Neural progenitor cell (in vitro differentiated cells): ENCODE measurements at regions not wholly inside any gene's neighbourhood (a gene's known extent, or its start where the extent isn't known, plus 50 kb on each side); places are given as distances from the start of the nearest gene placed in this dataset.

Experiments
- EZH2 ChIP-seq: fragments of 200-600 bp; sonication (generic); IDR thresholded peaks from 2 replicates; pipeline ENCODE4 v1.6.1; 2017; ENCODE audit warnings: antibody characterized with exemption, mild to moderate bottlenecking, moderate library complexity
- EZH2phosphoT487 ChIP-seq: fragments of 200-600 bp; sonication (generic); IDR thresholded peaks from 2 replicates; pipeline ENCODE4 v1.6.1; 2017; ENCODE audit warnings: antibody characterized with exemption
- TF ChIP-seq, protein P1 (sequence below): fragments of 200-600 bp; sonication (generic); IDR thresholded peaks from 2 replicates; pipeline ENCODE4 v1.5.1; 2017; ENCODE audit warnings: antibody characterized with exemption, mild to moderate bottlenecking

DNA sequence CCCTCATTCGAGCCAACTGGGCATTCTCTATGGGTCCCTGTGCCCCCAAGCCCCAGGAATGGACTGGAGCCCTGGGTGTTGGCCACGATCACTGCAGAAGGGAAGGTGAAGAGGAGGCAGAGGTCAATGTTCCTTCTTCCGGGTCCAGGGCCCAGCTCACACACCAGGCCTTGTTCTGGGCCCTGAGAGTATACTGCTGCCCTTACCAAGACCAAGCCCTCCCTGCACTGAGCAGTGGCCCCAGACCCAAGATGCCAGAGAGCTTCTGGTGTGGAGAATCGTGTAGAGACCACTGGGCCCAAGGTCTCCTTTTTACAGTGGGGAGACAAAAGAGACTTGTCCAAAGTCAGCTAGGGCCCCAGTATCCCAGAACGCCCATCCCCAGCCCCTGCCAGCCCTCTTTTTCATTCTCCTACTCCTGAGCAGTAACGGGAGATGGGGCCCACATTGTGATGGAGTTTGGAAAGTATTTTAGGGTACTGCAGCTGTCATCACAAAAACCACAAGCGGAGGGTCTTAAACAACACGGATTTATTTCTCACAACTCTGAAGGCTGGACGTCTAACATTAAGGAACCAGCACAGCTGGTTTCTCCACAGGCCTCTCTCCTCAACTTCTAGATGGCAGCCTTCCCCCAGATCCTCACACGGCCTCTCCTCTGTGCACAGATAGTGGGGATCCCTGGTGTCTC lies 79.4 kb downstream of the PDGFA start:
- TF ChIP-seq, protein P1, sequence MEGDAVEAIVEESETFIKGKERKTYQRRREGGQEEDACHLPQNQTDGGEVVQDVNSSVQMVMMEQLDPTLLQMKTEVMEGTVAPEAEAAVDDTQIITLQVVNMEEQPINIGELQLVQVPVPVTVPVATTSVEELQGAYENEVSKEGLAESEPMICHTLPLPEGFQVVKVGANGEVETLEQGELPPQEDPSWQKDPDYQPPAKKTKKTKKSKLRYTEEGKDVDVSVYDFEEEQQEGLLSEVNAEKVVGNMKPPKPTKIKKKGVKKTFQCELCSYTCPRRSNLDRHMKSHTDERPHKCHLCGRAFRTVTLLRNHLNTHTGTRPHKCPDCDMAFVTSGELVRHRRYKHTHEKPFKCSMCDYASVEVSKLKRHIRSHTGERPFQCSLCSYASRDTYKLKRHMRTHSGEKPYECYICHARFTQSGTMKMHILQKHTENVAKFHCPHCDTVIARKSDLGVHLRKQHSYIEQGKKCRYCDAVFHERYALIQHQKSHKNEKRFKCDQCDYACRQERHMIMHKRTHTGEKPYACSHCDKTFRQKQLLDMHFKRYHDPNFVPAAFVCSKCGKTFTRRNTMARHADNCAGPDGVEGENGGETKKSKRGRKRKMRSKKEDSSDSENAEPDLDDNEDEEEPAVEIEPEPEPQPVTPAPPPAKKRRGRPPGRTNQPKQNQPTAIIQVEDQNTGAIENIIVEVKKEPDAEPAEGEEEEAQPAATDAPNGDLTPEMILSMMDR, result no peak
- no peak for TF ChIP-seq EZH2phosphoT487
- no peak for TF ChIP-seq EZH2
